ENCODE measurements at regions not wholly inside any gene's neighbourhood (a gene's known extent, or its start where the extent isn't known, plus 50 kb on each side); places are given as distances from the start of the nearest gene placed in this dataset.

DNA sequence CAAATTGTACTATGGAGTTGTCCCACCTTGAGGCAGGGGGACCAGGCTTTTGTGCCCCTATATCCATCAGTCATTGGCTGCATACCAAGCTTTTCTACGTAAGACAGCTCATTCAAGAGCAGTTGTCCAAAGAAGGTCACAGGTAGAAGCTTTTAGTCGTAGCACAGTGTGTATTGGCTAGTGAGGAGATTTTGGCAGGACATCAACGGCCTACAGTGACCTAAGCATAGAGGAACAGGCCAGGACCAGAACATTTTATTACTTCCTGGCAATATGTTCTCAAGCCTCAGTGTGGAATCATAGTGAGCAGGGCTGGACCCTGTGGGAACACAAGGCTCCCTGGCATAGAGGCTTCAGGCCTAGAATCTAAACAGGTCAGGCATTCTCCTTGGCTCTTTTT lies 105.4 kb upstream of the ANKRD28 start:
- TF ChIP-seq, protein P1, sequence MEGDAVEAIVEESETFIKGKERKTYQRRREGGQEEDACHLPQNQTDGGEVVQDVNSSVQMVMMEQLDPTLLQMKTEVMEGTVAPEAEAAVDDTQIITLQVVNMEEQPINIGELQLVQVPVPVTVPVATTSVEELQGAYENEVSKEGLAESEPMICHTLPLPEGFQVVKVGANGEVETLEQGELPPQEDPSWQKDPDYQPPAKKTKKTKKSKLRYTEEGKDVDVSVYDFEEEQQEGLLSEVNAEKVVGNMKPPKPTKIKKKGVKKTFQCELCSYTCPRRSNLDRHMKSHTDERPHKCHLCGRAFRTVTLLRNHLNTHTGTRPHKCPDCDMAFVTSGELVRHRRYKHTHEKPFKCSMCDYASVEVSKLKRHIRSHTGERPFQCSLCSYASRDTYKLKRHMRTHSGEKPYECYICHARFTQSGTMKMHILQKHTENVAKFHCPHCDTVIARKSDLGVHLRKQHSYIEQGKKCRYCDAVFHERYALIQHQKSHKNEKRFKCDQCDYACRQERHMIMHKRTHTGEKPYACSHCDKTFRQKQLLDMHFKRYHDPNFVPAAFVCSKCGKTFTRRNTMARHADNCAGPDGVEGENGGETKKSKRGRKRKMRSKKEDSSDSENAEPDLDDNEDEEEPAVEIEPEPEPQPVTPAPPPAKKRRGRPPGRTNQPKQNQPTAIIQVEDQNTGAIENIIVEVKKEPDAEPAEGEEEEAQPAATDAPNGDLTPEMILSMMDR (IDR thresholded peaks at IDR 0.05; ENCODE audit: poor library complexity, severe bottlenecking): no peak
- TF ChIP-seq EP300 (conservative IDR thresholded peaks at IDR 0.05; ENCODE audit: poor library complexity, severe bottlenecking): no peak
